ENCODE measurements at regions not wholly inside any gene's neighbourhood (a gene's known extent, or its start where the extent isn't known, plus 50 kb on each side); places are given as distances from the start of the nearest gene placed in this dataset.
A peak's percentile ranks its signal among the peaks of the same experiment; 100 is the strongest.

- Mint-ChIP-seq H3K9me3 (ENCODE audit: low read depth) (no peaks in the 10 kb centered on the region), H3K27ac (no peak overlapping the region), H3K4me1 (no peaks in the 10 kb centered on the region), H3K36me3 (ENCODE audit: low read depth) (no peaks in the 10 kb centered on the region), H3K27me3 (no peaks in the 10 kb centered on the region), H3K4me3 (no peak overlapping the region)
- POLR2A ChIA-PET: no interaction called here
- DNase-seq (no peak), ATAC-seq (no peak)
- intact Hi-C loops (cut with DNase I, micrococcal nuclease): no loop called here
- CTCF ChIA-PET: no interaction called here
These were observed 363.2 kb upstream of the MARCKS start for GRCh38 chr6:113493991-113494390.

DNA sequence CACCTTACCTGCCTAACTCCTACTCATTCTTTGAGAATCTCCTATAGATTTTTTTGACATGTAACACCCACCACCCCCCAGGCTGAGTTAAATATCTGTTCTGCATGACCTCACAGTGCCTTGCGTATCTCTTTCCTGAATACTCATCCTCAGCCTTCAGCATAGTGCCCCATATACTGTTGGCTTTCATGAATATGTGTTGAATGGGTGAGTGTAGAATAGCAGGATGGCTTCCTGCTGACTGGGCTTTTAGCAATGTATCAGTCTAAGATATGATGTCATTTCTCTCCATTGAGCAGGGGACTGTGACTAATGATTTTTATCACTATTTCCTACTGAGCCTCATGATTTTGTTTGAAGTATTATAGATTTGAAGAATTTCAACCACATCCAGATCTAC is 361.6 kb upstream of the MARCKS start:
- peak; percentile 12 for ATAC-seq
- no peaks in the 10 kb centered on the region for H3K4me1 Mint-ChIP-seq
- intact Hi-C loops (cut with DNase I, micrococcal nuclease): no loop called here
- H3K27me3 Mint-ChIP-seq: no peaks in the 10 kb centered on the region
- H3K4me3 Mint-ChIP-seq: no peak overlapping the region
- no peaks in the 10 kb centered on the region for H3K9me3 Mint-ChIP-seq (ENCODE audit: low read depth)
- CTCF ChIA-PET: no interaction called here
- no peaks in the 10 kb centered on the region for H3K36me3 Mint-ChIP-seq (ENCODE audit: low read depth)
- H3K27ac Mint-ChIP-seq: no peak overlapping the region
- POLR2A ChIA-PET: no interaction called here
- DNase-seq: no peak

GRCh38 chr6:113496166-113496565 is 361.0 kb upstream of the MARCKS start:
- H3K4me3 Mint-ChIP-seq: no peak overlapping the region
- no peaks in the 10 kb centered on the region for H3K9me3 Mint-ChIP-seq (ENCODE audit: low read depth)
- no peaks in the 10 kb centered on the region for H3K36me3 Mint-ChIP-seq (ENCODE audit: low read depth)
- H3K27me3 Mint-ChIP-seq: no peaks in the 10 kb centered on the region
- DNase-seq (no peak), ATAC-seq (no peak)
- H3K4me1 Mint-ChIP-seq: no peaks in the 10 kb centered on the region
- CTCF ChIA-PET: no interaction called here
- H3K27ac Mint-ChIP-seq: no peak overlapping the region
- intact Hi-C loops (cut with DNase I, micrococcal nuclease): no loop called here
- POLR2A ChIA-PET: no interaction called here

DNA sequence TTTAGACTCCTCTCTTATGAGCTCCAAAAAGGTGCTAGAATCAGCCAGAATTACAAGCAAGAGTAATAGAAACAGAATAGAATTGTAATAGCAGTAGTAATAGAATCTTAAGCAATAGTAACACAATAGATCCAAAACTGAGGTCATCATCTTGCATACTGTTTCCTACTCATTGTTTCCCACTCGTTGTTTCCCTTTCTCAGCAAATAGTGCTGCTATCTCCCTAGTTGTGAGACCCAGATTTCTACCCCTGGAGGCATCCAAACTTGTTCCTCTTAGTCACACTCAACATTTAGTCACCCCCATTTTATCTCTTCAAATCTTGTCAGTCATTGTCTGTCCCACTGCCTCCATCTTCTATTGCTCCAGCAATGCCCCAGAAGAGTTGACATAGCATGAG is 356.9 kb upstream of the MARCKS start:
- Mint-ChIP-seq H3K27ac (no peak overlapping the region), H3K4me3 (no peak overlapping the region)

DNA sequence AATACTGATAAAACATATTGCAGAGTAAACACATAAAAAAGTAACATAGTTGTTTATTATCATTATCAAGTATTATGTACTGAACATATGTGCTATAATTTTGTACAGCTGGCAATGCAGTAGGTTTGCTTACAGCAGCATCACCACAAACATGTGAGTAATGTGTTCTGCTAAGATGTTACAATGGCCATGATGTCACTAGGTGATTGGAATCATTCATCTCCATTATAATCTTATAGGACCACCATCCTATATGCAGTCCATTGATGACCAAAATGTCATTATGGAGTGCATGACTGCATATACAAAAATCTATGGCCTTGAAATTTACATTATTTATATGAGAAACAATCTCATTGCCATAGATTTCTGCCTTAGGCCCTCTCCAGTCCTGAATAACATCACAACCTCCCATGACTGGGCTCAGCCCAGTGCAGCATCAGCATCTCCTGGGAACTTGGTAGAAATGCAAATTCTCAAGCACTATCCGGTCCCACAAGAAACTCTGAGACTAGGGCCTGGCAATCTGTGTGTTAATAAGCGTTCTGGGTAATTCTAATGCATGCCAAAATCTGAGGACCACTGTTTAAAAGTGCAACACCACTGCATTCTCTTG is 352.0 kb upstream of the MARCKS start:
- Mint-ChIP-seq H3K4me3 (no peak overlapping the region), H3K9me3 (ENCODE audit: low read depth) (no peaks in the 10 kb centered on the region), H3K27me3 (peaks cover 2% of the 10 kb centered on the region), H3K4me1 (no peaks in the 10 kb centered on the region), H3K36me3 (ENCODE audit: low read depth) (no peaks in the 10 kb centered on the region), H3K27ac (no peak overlapping the region)
- ChIA-PET CTCF (no interaction called here), POLR2A (no interaction called here)
- no peak for ATAC-seq
- intact Hi-C loops (cut with DNase I, micrococcal nuclease): no loop called here
- no peak for DNase-seq

More for the DNA sequence above, 356.9 kb upstream of the MARCKS start:
- ChIA-PET CTCF (no interaction called here), POLR2A (no interaction called here)
- H3K27me3 Mint-ChIP-seq: peaks cover 2% of the 10 kb centered on the region
- no peaks in the 10 kb centered on the region for H3K4me1 Mint-ChIP-seq
- no peaks in the 10 kb centered on the region for H3K36me3 Mint-ChIP-seq (ENCODE audit: low read depth)
- intact Hi-C loops (cut with DNase I, micrococcal nuclease): no loop called here
- no peaks in the 10 kb centered on the region for H3K9me3 Mint-ChIP-seq (ENCODE audit: low read depth)
- ATAC-seq (no peak), DNase-seq (no peak)

GRCh38 chr6:113508249-113508648 is 348.9 kb upstream of the MARCKS start:
- no peak overlapping the region for H3K27ac Mint-ChIP-seq
- ATAC-seq (no peak), DNase-seq (no peak)
- H3K27me3 Mint-ChIP-seq: no peaks in the 10 kb centered on the region
- ChIA-PET POLR2A (no interaction called here), CTCF (no interaction called here)
- intact Hi-C loops (cut with DNase I, micrococcal nuclease): no loop called here
- H3K9me3 Mint-ChIP-seq (ENCODE audit: low read depth): no peaks in the 10 kb centered on the region
- no peaks in the 10 kb centered on the region for H3K4me1 Mint-ChIP-seq
- H3K4me3 Mint-ChIP-seq: no peak overlapping the region
- no peaks in the 10 kb centered on the region for H3K36me3 Mint-ChIP-seq (ENCODE audit: low read depth)

DNA sequence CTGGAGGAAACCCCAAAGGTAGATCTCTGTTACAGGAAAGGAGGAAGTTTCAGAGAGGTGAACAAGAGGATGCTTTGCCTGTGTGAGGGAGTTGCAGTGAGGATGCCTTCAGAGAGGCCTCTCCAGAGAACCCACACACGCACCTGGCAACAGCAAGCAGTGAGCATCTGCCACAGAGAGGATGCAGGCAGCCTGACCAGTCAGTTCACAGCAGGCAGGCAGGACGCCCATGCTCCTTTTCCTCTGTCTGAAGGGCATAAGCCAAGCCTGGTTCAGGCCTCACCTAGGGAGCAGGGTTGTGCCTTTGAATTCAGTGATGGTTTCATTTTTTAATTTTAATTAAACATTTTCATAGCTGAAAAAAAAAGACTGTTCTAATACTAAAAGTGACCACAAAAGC is 346.0 kb upstream of the MARCKS start:
- no peak overlapping the region for H3K4me3 Mint-ChIP-seq
- ChIA-PET POLR2A (no interaction called here), CTCF (no interaction called here)
- H3K27ac Mint-ChIP-seq: no peak overlapping the region
- ATAC-seq (no peak), DNase-seq (no peak)
- H3K27me3 Mint-ChIP-seq: peaks cover 2% of the 10 kb centered on the region
- intact Hi-C loops (cut with DNase I, micrococcal nuclease): no loop called here
- no peaks in the 10 kb centered on the region for H3K4me1 Mint-ChIP-seq
- H3K9me3 Mint-ChIP-seq (ENCODE audit: low read depth): peaks cover 1% of the 10 kb centered on the region
- H3K36me3 Mint-ChIP-seq (ENCODE audit: low read depth): no peaks in the 10 kb centered on the region

DNA sequence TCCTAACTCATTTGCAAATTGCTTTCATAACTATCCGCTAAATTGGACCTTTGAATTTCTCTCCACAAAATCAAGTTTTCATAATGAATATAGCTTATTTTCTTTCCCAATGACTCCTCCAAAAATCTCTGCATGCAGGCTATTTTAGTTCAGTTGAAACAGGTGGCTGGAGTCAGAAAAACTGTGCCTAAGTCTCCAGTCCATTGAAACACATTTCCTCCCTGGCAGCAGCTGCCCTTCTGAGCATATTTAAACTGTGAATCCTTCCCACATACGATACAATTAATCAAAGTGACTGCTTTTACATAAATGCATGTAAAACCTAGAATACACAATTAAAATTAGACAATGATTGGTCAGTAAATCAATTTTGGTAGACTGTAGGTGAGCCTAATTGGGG is 344.6 kb upstream of the MARCKS start:
- no peak overlapping the region for H3K4me3 Mint-ChIP-seq
- no peak for DNase-seq
- H3K27me3 Mint-ChIP-seq: peaks cover 2% of the 10 kb centered on the region
- ChIA-PET CTCF (no interaction called here), POLR2A (no interaction called here)
- no peaks in the 10 kb centered on the region for H3K4me1 Mint-ChIP-seq
- no peak for ATAC-seq
- no peaks in the 10 kb centered on the region for H3K36me3 Mint-ChIP-seq (ENCODE audit: low read depth)
- intact Hi-C loops (cut with DNase I, micrococcal nuclease): no loop called here
- peaks cover 1% of the 10 kb centered on the region for H3K9me3 Mint-ChIP-seq (ENCODE audit: low read depth)
- H3K27ac Mint-ChIP-seq: no peak overlapping the region

DNA sequence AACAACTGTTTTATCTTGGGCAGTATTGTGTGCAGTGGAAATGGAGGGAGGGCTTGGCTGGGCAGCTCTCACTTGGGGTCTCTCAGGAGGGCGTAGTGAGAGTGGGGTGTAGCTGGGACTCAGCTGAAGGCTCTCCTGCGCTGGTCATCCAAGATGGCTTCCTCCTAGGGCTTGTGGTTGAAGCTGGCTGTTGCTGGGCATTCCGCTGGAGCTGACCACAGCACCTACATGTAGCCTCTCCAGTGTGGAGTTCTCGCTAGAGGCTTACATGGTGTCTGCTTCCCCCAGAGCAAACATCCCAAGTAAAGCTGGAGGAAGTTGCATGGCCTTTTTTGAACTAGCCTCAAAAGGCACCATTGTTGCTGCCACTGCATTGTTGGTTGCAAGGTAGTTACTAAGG is 344.1 kb upstream of the MARCKS start:
- CTCF ChIA-PET: no interaction called here
- Mint-ChIP-seq H3K27ac (no peak overlapping the region), H3K36me3 (ENCODE audit: low read depth) (no peaks in the 10 kb centered on the region), H3K9me3 (ENCODE audit: low read depth) (peaks cover 1% of the 10 kb centered on the region), H3K27me3 (peaks cover 2% of the 10 kb centered on the region), H3K4me3 (no peak overlapping the region), H3K4me1 (no peaks in the 10 kb centered on the region)
- DNase-seq (no peak), ATAC-seq (no peak)
- intact Hi-C loops (cut with DNase I, micrococcal nuclease): no loop called here
- POLR2A ChIA-PET: no interaction called here

DNA sequence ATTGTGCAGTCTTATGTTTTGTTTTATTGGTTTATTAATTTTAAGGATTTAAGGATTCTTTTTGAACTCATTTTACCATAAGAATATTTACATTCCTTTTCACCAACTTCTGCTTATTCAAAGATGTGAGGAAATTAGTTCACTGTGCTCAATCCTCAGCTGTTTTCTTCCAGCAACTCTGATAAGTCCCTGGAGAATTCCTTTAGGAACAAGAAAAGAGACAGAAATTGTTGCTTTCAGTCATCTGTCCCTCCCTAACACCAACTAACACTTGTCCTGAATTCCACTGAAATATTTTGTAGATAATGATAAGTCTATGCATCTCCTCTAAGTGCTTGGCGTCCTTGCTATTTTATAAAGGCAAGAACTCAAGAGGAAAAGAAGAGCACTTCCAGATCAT is 334.8 kb upstream of the MARCKS start:
- H3K4me3 Mint-ChIP-seq: no peak overlapping the region
- POLR2A ChIA-PET: no interaction called here
- ATAC-seq (no peak), DNase-seq (no peak)
- CTCF ChIA-PET: no interaction called here
- no peaks in the 10 kb centered on the region for H3K4me1 Mint-ChIP-seq
- H3K27me3 Mint-ChIP-seq: no peaks in the 10 kb centered on the region
- intact Hi-C loops (cut with DNase I, micrococcal nuclease): no loop called here
- H3K9me3 Mint-ChIP-seq (ENCODE audit: low read depth): no peaks in the 10 kb centered on the region
- H3K36me3 Mint-ChIP-seq (ENCODE audit: low read depth): no peaks in the 10 kb centered on the region
- H3K27ac Mint-ChIP-seq: no peak overlapping the region

DNA sequence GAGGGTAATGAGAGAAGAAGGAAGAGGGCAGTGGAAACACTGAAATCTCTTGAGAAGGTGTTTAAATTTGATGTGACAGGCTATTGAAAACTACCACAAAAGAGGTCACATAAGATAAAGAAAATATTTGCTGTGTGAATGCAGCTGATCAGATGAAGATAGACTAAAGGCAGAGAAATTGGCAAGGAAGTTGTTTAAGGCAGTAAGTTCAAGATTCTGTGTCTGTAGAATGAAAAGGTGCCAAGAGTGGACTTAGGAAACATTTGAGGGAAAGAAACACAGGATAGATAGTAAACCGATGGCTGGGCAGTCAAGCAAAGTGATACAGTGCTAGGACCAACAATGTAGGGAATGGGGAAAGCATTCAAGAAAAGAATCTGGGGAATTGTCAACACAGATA is 332.3 kb upstream of the MARCKS start:
- Mint-ChIP-seq H3K9me3 (ENCODE audit: low read depth) (no peaks in the 10 kb centered on the region), H3K36me3 (ENCODE audit: low read depth) (no peaks in the 10 kb centered on the region), H3K4me3 (no peak overlapping the region), H3K27ac (no peak overlapping the region), H3K4me1 (no peaks in the 10 kb centered on the region), H3K27me3 (peaks cover 4% of the 10 kb centered on the region)
- ChIA-PET POLR2A (no interaction called here), CTCF (no interaction called here)
- DNase-seq (no peak), ATAC-seq (no peak)
- intact Hi-C loops (cut with DNase I, micrococcal nuclease): no loop called here

DNA sequence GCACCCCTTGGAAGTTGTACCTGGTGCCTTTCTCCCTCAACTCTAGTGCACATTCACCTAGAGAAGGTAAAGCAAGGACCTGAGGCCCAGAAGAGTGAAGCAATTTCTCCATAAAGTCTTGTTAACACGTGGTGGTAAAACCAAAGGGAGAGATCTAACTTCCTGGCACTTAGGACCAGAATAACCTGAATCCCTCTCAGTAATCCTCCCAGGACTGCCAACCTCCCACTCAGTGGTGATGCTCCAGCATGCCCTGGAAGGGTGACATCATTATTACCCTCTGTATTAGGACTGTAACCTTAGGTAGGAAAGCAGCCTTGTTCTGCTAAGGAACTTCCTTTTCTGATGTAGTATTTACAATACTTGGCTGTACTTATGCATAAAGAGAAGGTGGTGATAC is 330.6 kb upstream of the MARCKS start:
- DNase-seq (no peak), ATAC-seq (no peak)
- POLR2A ChIA-PET: no interaction called here
- Mint-ChIP-seq H3K27me3 (peaks cover 4% of the 10 kb centered on the region), H3K36me3 (ENCODE audit: low read depth) (no peaks in the 10 kb centered on the region), H3K9me3 (ENCODE audit: low read depth) (no peaks in the 10 kb centered on the region), H3K4me1 (no peaks in the 10 kb centered on the region), H3K27ac (no peak overlapping the region), H3K4me3 (no peak overlapping the region)
- CTCF ChIA-PET: no interaction called here
- intact Hi-C loops (cut with DNase I, micrococcal nuclease): no loop called here

DNA sequence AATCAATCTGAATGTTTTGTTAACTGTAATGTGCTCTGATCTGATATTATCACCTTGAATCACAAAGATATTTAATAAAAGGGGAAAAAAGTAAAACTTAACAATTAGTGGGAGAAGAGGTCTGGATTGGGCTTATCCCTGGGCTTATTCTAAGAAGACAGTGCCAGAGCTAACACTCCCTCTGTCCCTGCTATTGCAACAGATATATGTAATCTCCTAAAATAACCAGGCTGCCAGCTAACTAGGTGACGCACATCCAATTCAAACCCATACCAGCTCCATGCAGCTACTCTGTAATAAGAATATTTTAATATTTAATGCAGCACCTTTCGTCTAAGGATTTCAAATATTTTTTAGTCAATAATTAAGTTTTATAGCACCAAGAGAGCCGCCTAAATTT is 330.1 kb upstream of the MARCKS start:
- ATAC-seq: no peak

More for the DNA sequence above, 330.1 kb upstream of the MARCKS start:
- DNase-seq: no peak
- ChIA-PET POLR2A (no interaction called here), CTCF (no interaction called here)
- Mint-ChIP-seq H3K4me3 (no peak overlapping the region), H3K9me3 (ENCODE audit: low read depth) (no peaks in the 10 kb centered on the region), H3K36me3 (ENCODE audit: low read depth) (no peaks in the 10 kb centered on the region), H3K27me3 (peaks cover 4% of the 10 kb centered on the region), H3K4me1 (no peaks in the 10 kb centered on the region), H3K27ac (no peak overlapping the region)
- intact Hi-C loops (cut with DNase I, micrococcal nuclease): no loop called here

All from activated CD4-positive, alpha-beta T cell treated with anti-CD3 and anti-CD28 coated beads for 36 hours (primary cell).